ENCODE measurements at regions not wholly inside any gene's neighbourhood (a gene's known extent, or its start where the extent isn't known, plus 50 kb on each side); places are given as distances from the start of the nearest gene placed in this dataset.
"Not testable (repeated sequence)": the region's sequence is repeated elsewhere in the genome, so short reads cannot be mapped to it uniquely, and the experiment has no call there.

DNA sequence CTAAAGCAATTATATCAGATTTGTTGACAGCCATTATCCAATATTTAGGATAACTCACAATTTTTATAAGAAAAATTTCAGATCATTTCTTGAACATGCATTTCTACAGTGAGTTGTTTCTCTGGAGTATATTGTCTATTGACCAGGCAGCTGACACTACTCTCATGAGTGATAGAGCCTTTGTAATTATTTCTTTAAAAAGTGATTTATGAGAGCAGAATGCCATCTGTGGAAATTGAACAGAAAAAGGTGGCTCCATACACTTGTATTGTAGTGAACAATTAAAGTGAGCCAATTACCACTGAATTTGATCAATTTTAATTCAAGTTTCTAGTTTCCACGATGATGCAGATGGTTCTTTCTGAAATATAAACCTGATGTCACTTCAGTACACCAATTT lies 855.4 kb downstream of the TAF11L14 start:
- DNase-seq, result no peak

GRCh38 chr5:18491349-18491748 lies 857.1 kb downstream of the TAF11L14 start:
- no peak for DNase-seq

- no peak for DNase-seq
These were observed 860.9 kb downstream of the TAF11L14 start for GRCh38 chr5:18495157-18495556.

- DNase-seq, result no peak
These were observed 861.8 kb downstream of the TAF11L14 start for GRCh38 chr5:18496041-18496440.

- no peak for DNase-seq
These were observed 862.8 kb downstream of the TAF11L14 start for GRCh38 chr5:18497089-18497488.

DNA sequence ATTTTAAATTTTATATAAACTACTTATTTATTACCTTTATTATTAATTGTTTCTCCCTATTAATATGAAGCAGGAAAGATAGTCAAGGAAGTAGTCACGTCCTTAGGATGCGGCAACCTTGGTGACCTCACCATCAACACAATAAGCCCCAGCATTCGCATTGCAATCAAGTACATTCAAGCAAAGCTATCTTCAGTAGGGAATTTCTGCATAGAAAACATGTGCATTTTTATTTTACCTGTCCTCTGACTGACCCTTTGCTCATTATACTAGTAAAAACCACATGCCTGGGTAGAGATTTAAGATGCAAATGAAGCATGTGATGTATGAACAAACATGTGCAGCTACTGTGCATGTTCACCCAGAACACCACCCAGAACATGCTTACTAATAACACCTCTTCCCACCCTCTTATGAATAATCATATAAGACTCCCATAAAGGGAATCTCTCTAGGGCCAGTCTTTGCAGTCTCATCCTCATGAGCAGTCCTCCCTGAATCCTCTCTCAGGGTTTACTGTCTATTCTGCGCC lies 869.6 kb downstream of the TAF11L14 start:
- no peak for DNase-seq

- no peak for DNase-seq
These were observed 872.9 kb downstream of the TAF11L14 start for GRCh38 chr5:18507114-18507513.

DNA sequence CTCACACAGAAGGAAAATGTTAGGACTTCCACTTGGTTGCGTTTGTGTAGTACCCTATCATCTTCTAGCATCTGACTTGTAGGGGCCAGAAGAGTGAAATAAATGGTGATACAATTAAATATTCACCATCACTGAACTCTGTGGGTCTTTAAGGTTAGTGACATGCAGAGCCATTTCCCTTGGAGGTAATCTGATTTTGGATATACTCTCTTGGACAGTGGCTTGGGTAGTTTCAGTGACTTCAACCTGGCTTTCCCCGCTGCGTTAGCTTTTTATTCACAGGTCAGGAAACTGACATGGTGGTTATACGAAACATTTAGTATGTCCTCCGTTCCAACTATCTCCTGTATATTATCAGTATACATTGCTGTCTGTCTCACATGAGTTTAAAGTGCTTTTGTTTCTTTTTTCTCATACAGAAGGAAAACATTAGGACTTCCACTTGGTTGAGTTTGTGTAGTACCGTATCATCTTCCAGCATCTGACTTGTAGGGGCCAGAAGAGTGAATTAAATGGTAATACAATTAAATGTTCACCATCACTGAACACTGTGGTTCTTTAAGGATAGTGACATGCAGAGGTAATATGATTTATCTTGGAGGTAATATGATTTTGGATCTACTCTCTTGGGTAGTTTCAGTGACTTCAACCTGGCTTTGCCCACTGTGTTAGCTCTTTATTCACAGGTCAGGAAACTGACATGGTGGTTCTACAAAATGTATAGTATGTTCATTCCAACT lies 883.6 kb downstream of the TAF11L14 start:
- DNase-seq, result no peak

- no peak for DNase-seq
These were observed 889.1 kb downstream of the TAF11L14 start for GRCh38 chr5:18523380-18523779.

DNA sequence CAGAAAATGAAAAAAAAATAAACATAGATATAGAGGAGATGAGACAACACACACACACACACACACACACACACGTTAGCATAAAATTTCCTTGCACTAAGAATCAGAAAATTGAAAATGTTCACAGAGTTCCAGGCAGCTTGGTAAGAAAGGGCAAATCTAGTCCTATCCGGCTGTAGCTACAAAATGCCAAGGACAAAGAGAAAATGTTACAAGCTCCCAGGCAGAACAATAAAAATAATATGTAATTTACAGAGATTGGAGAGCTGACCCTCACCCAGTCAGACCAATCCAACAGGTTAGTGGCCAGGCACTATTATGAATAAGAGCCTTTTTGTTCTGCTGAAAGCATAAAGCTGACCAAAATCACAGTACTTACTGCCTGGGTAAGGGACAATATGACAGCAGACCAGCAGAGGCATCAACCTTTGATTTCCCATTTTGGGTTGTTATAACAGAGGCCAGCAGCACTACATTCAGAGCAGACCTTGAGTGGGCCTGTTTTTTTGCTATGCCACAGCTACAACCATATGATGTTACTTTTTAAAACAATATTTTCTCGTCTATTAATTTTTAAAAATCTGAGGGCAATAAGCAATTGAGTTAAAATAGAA lies 892.6 kb downstream of the TAF11L14 start:
- DNase-seq, result no peak

DNA sequence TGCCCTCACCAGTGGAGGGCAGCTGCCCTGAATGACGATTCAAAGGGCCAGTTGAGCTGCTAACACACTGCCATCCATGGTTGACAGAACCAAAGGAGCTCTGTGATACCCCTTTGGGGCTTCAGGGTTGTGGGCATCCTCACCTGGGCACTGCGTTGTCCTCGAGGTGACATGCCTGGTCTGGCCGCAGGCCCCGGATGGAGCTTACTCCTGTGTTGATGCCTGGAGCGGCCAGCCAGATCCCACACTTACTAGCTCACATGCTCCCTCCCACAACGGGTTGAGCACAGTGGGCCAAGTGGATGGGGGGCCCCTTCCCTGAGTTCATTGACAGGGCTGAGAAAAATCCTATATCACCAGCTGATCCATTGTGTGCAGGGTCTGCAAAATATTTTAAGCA lies 898.9 kb downstream of the TAF11L14 start:
- no peak for DNase-seq

GRCh38 chr5:18534119-18534518 lies 899.9 kb downstream of the TAF11L14 start:
- DNase-seq, result no peak

DNA sequence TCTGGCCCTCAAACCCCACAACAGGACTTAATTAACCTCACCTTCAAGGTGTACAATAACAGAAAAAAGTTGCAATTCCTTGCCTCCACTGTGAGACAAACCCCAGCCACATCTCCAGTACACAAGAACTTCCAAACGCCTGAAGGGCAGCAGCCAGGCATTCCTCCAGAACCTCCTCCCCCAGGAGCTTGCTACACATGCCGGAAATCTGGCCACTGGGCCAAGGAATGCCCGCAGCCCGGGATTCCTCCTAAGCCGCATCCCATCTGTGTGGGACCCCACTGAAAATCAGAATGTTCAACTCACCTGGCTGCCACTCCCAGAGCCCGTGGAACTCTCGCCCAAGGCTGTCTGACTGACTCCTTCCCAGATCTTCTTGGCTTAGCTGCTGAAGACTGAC lies 901.5 kb downstream of the TAF11L14 start:
- DNase-seq, result not testable (repeated sequence)

DNA sequence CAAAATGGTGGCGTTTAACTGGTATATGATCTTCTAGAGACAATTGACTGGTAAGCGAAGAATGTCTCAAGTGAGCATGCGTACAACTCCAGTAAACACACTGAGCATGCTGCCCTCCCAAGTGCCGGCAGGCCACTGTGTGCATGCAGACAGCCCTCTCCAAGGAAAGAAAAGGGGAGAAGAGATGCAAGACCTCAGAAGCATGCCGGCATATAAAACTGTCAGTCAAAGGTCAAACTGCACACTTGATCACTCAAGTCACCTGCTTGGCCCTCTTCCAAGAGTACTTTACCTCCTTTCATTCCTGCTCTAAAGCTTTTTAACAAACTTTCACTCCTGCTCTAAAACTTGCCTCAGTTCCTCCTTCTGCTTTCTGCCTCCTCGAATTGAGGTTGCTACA lies 910.2 kb downstream of the TAF11L14 start:
- no peak for DNase-seq

DNA sequence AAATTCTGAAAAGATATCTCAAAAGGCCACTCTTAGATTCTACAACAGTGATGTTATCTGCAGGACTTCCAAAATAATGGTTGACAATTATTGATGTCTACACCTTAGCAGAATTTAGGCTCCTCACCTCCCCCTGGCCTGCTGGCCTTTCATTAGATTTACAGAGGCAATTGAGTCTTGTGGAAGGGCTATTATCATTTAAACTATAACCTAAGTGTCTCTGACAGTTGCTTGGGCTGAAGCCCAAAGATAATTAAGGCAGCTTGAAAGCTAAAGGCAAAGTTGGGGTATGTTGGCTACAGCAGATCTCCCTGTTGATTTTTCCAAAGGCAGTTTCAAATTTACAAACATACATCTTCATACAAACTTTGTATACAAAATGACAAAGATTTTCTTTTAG lies 912.3 kb downstream of the TAF11L14 start:
- DNase-seq, result no peak

DNA sequence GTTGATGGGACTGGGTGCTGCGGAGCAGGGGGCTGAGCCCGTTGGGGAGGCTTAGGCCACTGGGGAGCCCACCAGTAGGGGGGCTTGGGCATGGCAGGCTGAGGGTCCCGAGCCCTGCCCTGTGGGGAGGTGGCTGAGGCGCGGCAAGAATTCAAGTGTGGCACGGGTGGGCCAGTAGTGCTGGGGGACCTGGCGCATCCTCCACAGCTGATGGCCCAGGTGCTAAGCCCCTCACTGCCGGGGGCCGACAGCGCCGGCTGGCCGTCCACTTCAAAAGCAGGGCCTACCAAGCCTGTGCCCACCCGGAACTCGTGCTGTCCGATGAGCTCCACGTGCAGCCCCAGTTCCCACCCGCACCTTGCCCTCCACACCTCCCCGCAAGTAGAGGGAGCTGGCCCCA lies 917.5 kb downstream of the TAF11L14 start:
- DNase-seq, result no peak

DNA sequence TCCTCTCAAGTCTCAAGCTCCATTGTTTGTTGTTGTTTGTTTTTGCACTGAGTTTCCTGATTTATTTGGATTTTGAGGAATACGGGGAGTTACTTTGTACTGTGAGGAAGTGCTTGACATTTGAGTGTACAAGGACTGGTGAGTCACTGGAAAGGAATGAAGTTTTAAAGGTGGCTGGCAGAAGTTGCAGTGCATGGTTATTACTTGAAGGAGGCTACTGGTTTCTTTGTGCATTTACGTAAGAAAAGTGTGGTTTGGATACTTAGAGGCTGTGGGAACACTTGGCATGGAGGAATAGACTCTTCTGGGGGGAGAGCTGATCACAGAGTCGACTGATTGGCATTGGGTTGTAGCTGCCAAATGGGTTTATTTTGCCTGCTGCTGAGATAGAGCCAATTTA lies 919.0 kb downstream of the TAF11L14 start:
- no peak for DNase-seq

GRCh38 chr5:18560602-18561001 lies 926.3 kb downstream of the TAF11L14 start:
- DNase-seq, result no peak

DNA sequence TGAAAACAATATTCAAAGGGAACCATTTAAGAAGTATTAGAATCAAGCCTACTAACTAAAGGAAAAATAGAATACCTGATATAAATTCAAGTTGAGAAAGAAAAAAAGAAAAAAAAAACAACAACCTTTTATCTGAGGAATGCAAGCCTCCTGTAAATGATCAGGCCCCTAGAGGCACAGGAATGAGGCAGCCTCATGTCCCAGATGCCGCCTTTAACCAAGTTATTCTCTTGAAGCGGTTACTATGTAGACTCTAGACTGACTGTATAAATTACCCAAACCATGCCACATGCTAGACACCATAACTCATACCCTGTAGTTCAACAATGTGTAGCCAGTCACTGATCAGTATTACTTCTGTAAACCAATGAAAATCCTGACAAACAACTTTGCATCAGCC lies 929.6 kb downstream of the TAF11L14 start:
- no peak for DNase-seq

DNA sequence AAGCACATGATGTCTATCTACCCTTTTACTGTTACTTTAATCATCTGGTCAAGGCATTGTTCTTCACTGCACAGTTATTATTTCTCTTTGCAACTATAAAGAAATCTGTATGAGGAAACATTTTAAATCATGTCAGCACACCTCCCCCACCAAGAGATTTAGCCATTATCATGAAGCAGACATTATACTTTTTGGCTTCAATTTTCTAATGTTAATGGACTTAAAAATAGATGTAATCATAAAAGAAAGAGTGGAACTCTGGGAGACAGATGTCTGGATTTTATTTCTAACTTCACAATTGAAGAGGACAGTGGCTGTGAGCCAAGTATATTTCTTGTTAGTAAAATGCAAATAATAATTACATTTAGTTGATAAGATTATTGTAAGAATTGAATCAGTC lies 932.4 kb downstream of the TAF11L14 start:
- DNase-seq, result no peak

DNA sequence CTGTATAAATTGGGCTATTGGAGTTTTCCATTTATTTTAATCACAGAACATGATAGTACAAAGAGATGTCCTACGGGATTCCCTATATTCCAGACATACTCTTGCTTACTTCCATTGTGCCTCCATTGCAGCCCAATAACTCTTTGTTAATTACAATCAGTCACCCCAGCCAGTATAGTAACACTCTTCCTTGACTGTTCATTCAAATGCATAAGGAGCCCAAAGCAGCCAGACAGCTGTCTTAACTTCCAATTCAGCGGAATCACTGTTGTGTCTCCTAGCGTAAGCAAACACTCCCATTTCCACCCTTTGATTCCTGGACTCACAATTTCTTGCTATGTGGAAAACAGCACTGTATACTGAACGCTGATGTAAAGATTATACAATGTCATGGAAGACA lies 942.3 kb downstream of the TAF11L14 start:
- DNase-seq, result no peak

GRCh38 chr5:18601185-18601584 lies 966.9 kb downstream of the TAF11L14 start:
- DNase-seq, result no peak

GRCh38 chr5:18602402-18602801 lies 968.1 kb downstream of the TAF11L14 start:
- no peak for DNase-seq

DNA sequence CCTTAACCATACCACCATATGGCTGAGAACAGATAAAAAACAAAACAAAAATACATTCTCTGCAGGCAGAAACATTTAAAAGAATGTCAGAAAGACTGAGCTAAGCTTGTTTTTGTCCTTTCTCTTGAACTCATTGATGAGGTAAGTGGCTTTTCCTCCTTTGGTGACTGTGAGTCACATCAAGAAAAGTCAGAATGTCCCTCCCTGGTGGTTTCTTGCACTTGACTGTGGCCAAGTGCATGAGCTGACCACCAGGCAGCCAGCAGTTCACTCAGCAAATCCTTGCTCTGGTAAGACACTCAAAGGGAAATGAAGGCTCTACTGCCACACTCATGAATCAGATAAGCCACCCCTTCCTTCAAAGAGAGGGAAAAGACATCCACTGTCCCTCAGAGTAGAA lies 970.9 kb downstream of the TAF11L14 start:
- DNase-seq, result no peak

- DNase-seq, result no peak
These were observed 973.3 kb downstream of the TAF11L14 start for GRCh38 chr5:18607570-18607969.

Data from activated CD4-positive, alpha-beta T cell treated with anti-CD3 and anti-CD28 coated beads, Interleukin-2, amount 50 U/mL, for 4 hours (primary cell).